Activated CD4-positive, alpha-beta T cell treated with anti-CD3 and anti-CD28 coated beads for 24 hours (primary cell): ENCODE measurements at regions not wholly inside any gene's neighbourhood (a gene's known extent, or its start where the extent isn't known, plus 50 kb on each side); places are given as distances from the start of the nearest gene placed in this dataset.

ENCODE experiments used
- DNase-seq, 2 donors: peaks; one replicate each; pipeline ENCODE4 v3.0.0-alpha.2; 2020; ENCODE audit warnings: low read depth in 2 of 2

- no peak for DNase-seq
These were observed 797.8 kb upstream of the GYPC start for GRCh38 chr2:125857971-125858794.

- no peak for DNase-seq
These were observed 794.5 kb upstream of the GYPC start for GRCh38 chr2:125861461-125861860.

GRCh38 chr2:125867908-125868307 lies 788.0 kb upstream of the GYPC start:
- DNase-seq = no peak

- DNase-seq = no peak
These were observed 785.7 kb upstream of the GYPC start for GRCh38 chr2:125870264-125870663.

GRCh38 chr2:125870746-125871145 lies 785.2 kb upstream of the GYPC start:
- no peak for DNase-seq

- no peak for DNase-seq
These were observed 781.4 kb upstream of the GYPC start for GRCh38 chr2:125874564-125874963.

GRCh38 chr2:125885340-125885739 lies 770.6 kb upstream of the GYPC start:
- DNase-seq = no peak

GRCh38 chr2:125886153-125886552 lies 769.8 kb upstream of the GYPC start:
- no peak for DNase-seq

GRCh38 chr2:125901278-125901677 lies 754.7 kb upstream of the GYPC start:
- DNase-seq = no peak

- no peak for DNase-seq
These were observed 729.9 kb upstream of the GYPC start for GRCh38 chr2:125925891-125926546.

- no peak for DNase-seq
These were observed 720.4 kb upstream of the GYPC start for GRCh38 chr2:125935559-125935958.

GRCh38 chr2:125942585-125943424 lies 713.2 kb upstream of the GYPC start:
- DNase-seq = no peak

GRCh38 chr2:125959047-125959446 lies 696.9 kb upstream of the GYPC start:
- DNase-seq = no peak

- DNase-seq = no peak
These were observed 694.2 kb upstream of the GYPC start for GRCh38 chr2:125961739-125962138.

GRCh38 chr2:125979886-125980285 lies 676.1 kb upstream of the GYPC start:
- no peak for DNase-seq

GRCh38 chr2:125983364-125983763 lies 672.6 kb upstream of the GYPC start:
- DNase-seq = no peak

- DNase-seq = no peak
These were observed 626.6 kb upstream of the GYPC start for GRCh38 chr2:126029316-126029715.

- DNase-seq = no peak
These were observed 617.1 kb upstream of the GYPC start for GRCh38 chr2:126038861-126039260.

GRCh38 chr2:126041391-126042047 lies 614.4 kb upstream of the GYPC start:
- DNase-seq = no peak

GRCh38 chr2:126042089-126042488 lies 613.9 kb upstream of the GYPC start:
- DNase-seq = no peak

GRCh38 chr2:126048719-126049118 lies 607.2 kb upstream of the GYPC start:
- no peak for DNase-seq

GRCh38 chr2:126049461-126049860 lies 606.5 kb upstream of the GYPC start:
- DNase-seq = no peak
